GM12878 (cell line): ENCODE measurements at regions not wholly inside any gene's neighbourhood (a gene's known extent, or its start where the extent isn't known, plus 50 kb on each side); places are given as distances from the start of the nearest gene placed in this dataset.

Experiments
- ATAC-seq: fragments of 200-7000 bp; cut with Tn5 transposase; 3 replicates; pipeline ENCODE4 v1.9.1; 2020; ENCODE audit warnings: mild to moderate bottlenecking, moderate library complexity
- BruUV-seq: library from RNA; stranded (reverse); fragments of 400-500 nt; replicated peaks from 2 replicates; lab custom pipeline; 2021; lab: Mats Ljungman, UMichigan
- CTCF ChIA-PET: fragments of 300-600 bp; sonication (Branson Sonifier 250); formaldehyde crosslinking; extraction: SDS; loops from one replicate; lab custom pipeline; 2021; ENCODE audit warnings: inconsistent platforms; lab: Yijun Ruan, JAX
- POLR2A ChIA-PET: fragments of 350-600 bp; formaldehyde crosslinking; extraction: SDS; loops from one replicate; lab custom pipeline; 2021; ENCODE audit warnings: inconsistent platforms; lab: Charles Lee
- RAD21 ChIA-PET: fragments of 300-600 bp; sonication (Branson Sonifier 250); formaldehyde crosslinking; loops from one replicate; lab custom pipeline; 2023; ENCODE audit warnings: antibody characterized with exemption; ENCODE audit not compliant: unreplicated experiment; lab: Charles Lee
- SMC1A ChIA-PET: fragments of 300-600 bp; sonication (Branson Sonifier 250); formaldehyde crosslinking; loops from one replicate; lab custom pipeline; 2023; ENCODE audit not compliant: unreplicated experiment, uncharacterized antibody; lab: Charles Lee
- DNase-seq: peaks from one replicate; pipeline ENCODE4 v3.0.0-alpha.2; 2011; ENCODE audit warnings: low read depth, low spot score
- FAIRE-seq: peaks from 3 replicates; lab custom pipeline; 2011; peaks lifted over from hg19 to GRCh38; lab: Jason Lieb, UNC
- H2AFZ ChIP-seq: 2 replicates; pipeline ENCODE4 v1.6.0; 2011; ENCODE audit warnings: low read depth, low read length, control low read depth; ENCODE audit not compliant: control insufficient read depth
- H3K27ac ChIP-seq: 2 replicates; pipeline ENCODE4 v1.5.1; 2011; ENCODE audit warnings: control low read depth; ENCODE audit not compliant: control insufficient read depth, insufficient read depth
- H3K27me3 ChIP-seq, 2 experiments: replicated peaks in 1 of 2; 2 replicates each; pipeline versions ENCODE4 v1.6.0 to v1.6.1; 2011; ENCODE audit warnings: low read length in 1 of 2; ENCODE audit not compliant: control insufficient read depth in 2 of 2, insufficient read depth in 2 of 2
- H3K36me3 ChIP-seq, 2 experiments: 2 replicates each; pipeline ENCODE4 v1.5.1; 2011; ENCODE audit warnings: low read length in 1 of 2; ENCODE audit not compliant: control insufficient read depth in 2 of 2, insufficient read depth in 2 of 2
- H3K4me1 ChIP-seq: 2 replicates; pipeline ENCODE4 v1.6.1; 2011; ENCODE audit warnings: mild to moderate bottlenecking, low read length, moderate library complexity, mixed read lengths; ENCODE audit not compliant: control insufficient read depth, insufficient read depth
- H3K4me2 ChIP-seq: 2 replicates; pipeline ENCODE4 v1.6.0; 2011; ENCODE audit warnings: control low read depth; ENCODE audit not compliant: control insufficient read depth, insufficient read depth
- H3K4me3 ChIP-seq: fragments of 200-600 bp; sonication (generic); 2 replicates; pipeline ENCODE4 v1.5.1; 2016
- H3K79me2 ChIP-seq: 2 replicates; pipeline ENCODE4 v1.6.0; 2011; ENCODE audit warnings: low read length; ENCODE audit not compliant: control insufficient read depth, insufficient read depth
- H3K9ac ChIP-seq: 2 replicates; pipeline ENCODE4 v1.8.0; 2011; ENCODE audit warnings: low read length, control low read depth, mixed read lengths; ENCODE audit not compliant: control insufficient read depth, insufficient read depth
- H3K9me3 ChIP-seq: replicated peaks from 3 replicates; pipeline ENCODE4 v1.5.1; 2011; ENCODE audit warnings: mild to moderate bottlenecking, low read length; ENCODE audit not compliant: control insufficient read depth, insufficient read depth
- H4K20me1 ChIP-seq: 2 replicates; pipeline ENCODE4 v1.6.0; 2011; ENCODE audit not compliant: control insufficient read depth, insufficient read depth
- BHLHE40 ChIP-seq, 2 experiments: fragments of 450-650 bp in 1 of 2; IDR thresholded peaks; 2 replicates each; pipeline ENCODE4 v1.6.1; 2011 to 2017; ENCODE audit warnings: low read depth in 2 of 2, borderline replicate concordance in 1 of 2, improper control_type of control experiment in 1 of 2, low read length in 1 of 2, mild to moderate bottlenecking in 1 of 2
- EGR1 ChIP-seq, 2 experiments: IDR thresholded peaks; 1 replicate in 1 of 2; 2 replicates in 1 of 2; pipeline ENCODE4 v1.6.1; 2011 to 2012; ENCODE audit warnings: low read depth in 2 of 2, low read length in 2 of 2, borderline replicate concordance in 1 of 2, mild to moderate bottlenecking in 1 of 2, moderate library complexity in 1 of 2
- FOXM1 ChIP-seq: IDR thresholded peaks from 2 replicates; pipeline ENCODE4 v1.6.1; 2012; ENCODE audit warnings: low read depth, mild to moderate bottlenecking, inconsistent platforms, low read length, moderate library complexity
- GATAD2B ChIP-seq: fragments of 450-650 bp; conservative IDR thresholded peaks from 2 replicates; pipeline ENCODE4 v1.6.1; 2017; ENCODE audit warnings: low read depth, mild to moderate bottlenecking, moderate library complexity
- IRF5 ChIP-seq: fragments of 450-650 bp; IDR thresholded peaks from 2 replicates; pipeline ENCODE4 v1.6.1; 2017; ENCODE audit warnings: borderline replicate concordance
- KAT2A ChIP-seq: conservative IDR thresholded peaks from 2 replicates; pipeline ENCODE4 v1.6.1; 2011; ENCODE audit warnings: low read depth, low read length; ENCODE audit not compliant: control insufficient read depth
- KLF5 ChIP-seq: fragments of 450-650 bp; IDR thresholded peaks from 2 replicates; pipeline ENCODE4 v1.6.1; 2014; ENCODE audit warnings: mild to moderate bottlenecking; ENCODE audit not compliant: partially characterized antibody
- MXI1 ChIP-seq: fragments of 150-350 bp; IDR thresholded peaks from 2 replicates; pipeline ENCODE4 v1.6.1; 2011; ENCODE audit warnings: low read depth, mild to moderate bottlenecking, inconsistent platforms, low read length, improper control_type of control experiment
- NR2C1 ChIP-seq: fragments of 450-650 bp; IDR thresholded peaks from 2 replicates; pipeline ENCODE4 v1.6.1; 2017; ENCODE audit warnings: antibody characterized with exemption, mild to moderate bottlenecking, moderate library complexity
- NR2F1 ChIP-seq: fragments of 450-650 bp; conservative IDR thresholded peaks from 2 replicates; pipeline ENCODE4 v1.6.1; 2017; ENCODE audit warnings: mild to moderate bottlenecking
- RELA ChIP-seq: fragments of 450-650 bp; IDR thresholded peaks from 2 replicates; pipeline ENCODE4 v1.8.0; 2014; ENCODE audit warnings: borderline replicate concordance; ENCODE audit not compliant: partially characterized antibody
- SP1 ChIP-seq: IDR thresholded peaks from one replicate; pipeline ENCODE4 v1.6.1; 2011; ENCODE audit warnings: low read depth, low read length
- TAF1 ChIP-seq: IDR thresholded peaks from 2 replicates; pipeline ENCODE4 v1.6.1; 2011; ENCODE audit warnings: mild to moderate bottlenecking, low read depth, low read length, borderline replicate concordance
- ZNF274 ChIP-seq: IDR thresholded peaks from one replicate; pipeline ENCODE4 v1.8.0; 2011; ENCODE audit not compliant: insufficient read length, insufficient read depth
- WGBS: methylation state at CpG from one replicate; pipeline ENCODE4 v1.1.6; 2016; ENCODE audit warnings: low lambda C conversion rate; ENCODE audit not compliant: insufficient replicate concordance, insufficient coverage; ENCODE audit errors: missing lambda C conversion rate; 5-methylcytosine and 5-hydroxymethylcytosine counted together
- in situ Hi-C: fragments of 300-500 bp; cut with MboI; formaldehyde crosslinking; loops from 9 replicates; pipeline ENCODE4 v1.14.3; 2018; ENCODE audit warnings: mixed read lengths
- intact Hi-C: fragments of 100-400 bp; cut with micrococcal nuclease; formaldehyde crosslinking; loops from one replicate; pipeline ENCODE4 v1.14.2; 2022; ENCODE audit not compliant: unreplicated experiment
- TF ChIP-seq, protein P1 (sequence below): fragments of 450-650 bp; IDR thresholded peaks from 2 replicates; pipeline ENCODE4 v1.6.1; 2017; ENCODE audit warnings: low read depth, mild to moderate bottlenecking, moderate library complexity

GRCh38 chr14:37865719-37866549 lies 270.5 kb downstream of the TTC6 start:
- no peak overlapping the region for H3K4me3 ChIP-seq
- no peaks in the 10 kb centered on the region; the same call in 2 of the 3 replicates for H3K9me3 ChIP-seq
- ATAC-seq (no peak), DNase-seq (no peak), FAIRE-seq (no peak)
- intact Hi-C loops (no loop called here), in situ Hi-C loops (no loop called here)
- no peaks in the 10 kb centered on the region for H3K36me3 ChIP-seq
- no peaks in the 10 kb centered on the region for H3K4me1 ChIP-seq
- no peak overlapping the region for H3K4me2 ChIP-seq
- RAD21 ChIA-PET, result no interaction called here
- WGBS, result 7% methylated on average over 4 of the region's 4 CpGs
- TF ChIP-seq ZNF274 (no peak), SP1 (no peak), RELA (no peak), GATAD2B (no peak), EGR1 (IDR thresholded peaks at IDR 0.05; ENCODE audit: borderline replicate concordance in 1 of 2, low read depth in 2 of 2, low read length in 2 of 2) (no peak), BHLHE40 (IDR thresholded peaks at IDR 0.05; ENCODE audit: borderline replicate concordance in 1 of 2, low read depth in 2 of 2, low read length in 1 of 2) (no peak), KLF5 (no peak), KAT2A (no peak), MXI1 (no peak), IRF5 (no peak), FOXM1 (no peak), NR2C1 (no peak), TAF1 (no peak), NR2F1 (no peak)
- TF ChIP-seq, protein P1, sequence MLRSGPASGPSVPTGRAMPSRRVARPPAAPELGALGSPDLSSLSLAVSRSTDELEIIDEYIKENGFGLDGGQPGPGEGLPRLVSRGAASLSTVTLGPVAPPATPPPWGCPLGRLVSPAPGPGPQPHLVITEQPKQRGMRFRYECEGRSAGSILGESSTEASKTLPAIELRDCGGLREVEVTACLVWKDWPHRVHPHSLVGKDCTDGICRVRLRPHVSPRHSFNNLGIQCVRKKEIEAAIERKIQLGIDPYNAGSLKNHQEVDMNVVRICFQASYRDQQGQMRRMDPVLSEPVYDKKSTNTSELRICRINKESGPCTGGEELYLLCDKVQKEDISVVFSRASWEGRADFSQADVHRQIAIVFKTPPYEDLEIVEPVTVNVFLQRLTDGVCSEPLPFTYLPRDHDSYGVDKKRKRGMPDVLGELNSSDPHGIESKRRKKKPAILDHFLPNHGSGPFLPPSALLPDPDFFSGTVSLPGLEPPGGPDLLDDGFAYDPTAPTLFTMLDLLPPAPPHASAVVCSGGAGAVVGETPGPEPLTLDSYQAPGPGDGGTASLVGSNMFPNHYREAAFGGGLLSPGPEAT, result no peak
- no peaks in the 10 kb centered on the region for H4K20me1 ChIP-seq
- POLR2A ChIA-PET, result no interaction called here
- H3K27ac ChIP-seq, result no peak overlapping the region
- SMC1A ChIA-PET, result no interaction called here
- CTCF ChIA-PET, result no interaction called here
- no peak overlapping the region for H3K9ac ChIP-seq
- no peak overlapping the region for H2AFZ ChIP-seq
- BruUV-seq, result no TSS peak
- H3K79me2 ChIP-seq, result no peaks in the 10 kb centered on the region
- H3K27me3 ChIP-seq, result no peaks in the 10 kb centered on the region
